Loucy (cell line): ENCODE measurements at regions not wholly inside any gene's neighbourhood (a gene's known extent, or its start where the extent isn't known, plus 50 kb on each side); places are given as distances from the start of the nearest gene placed in this dataset.

Experiments
- H2AFZ ChIP-seq: fragments of 200-600 bp; sonication (generic); 2 replicates; pipeline ENCODE4 v1.6.0; 2016; ENCODE audit warnings: antibody characterized with exemption, mild to moderate bottlenecking, low read length, moderate library complexity
- H3F3A ChIP-seq: fragments of 200-600 bp; 2 replicates; pipeline ENCODE4 v1.6.0; 2016; ENCODE audit warnings: antibody characterized with exemption, low read depth, mild to moderate bottlenecking
- H3K27me3 ChIP-seq: fragments of 200-600 bp; sonication (generic); 2 replicates; pipeline ENCODE4 v1.6.1; 2014; ENCODE audit warnings: low read length, mild to moderate bottlenecking; ENCODE audit not compliant: insufficient read depth, poor library complexity, severe bottlenecking
- H3K36me3 ChIP-seq: fragments of 200-600 bp; sonication (generic); 2 replicates; pipeline ENCODE4 v1.6.1; 2016; ENCODE audit warnings: low read length; ENCODE audit not compliant: insufficient read depth
- H3K4me1 ChIP-seq: fragments of 200-600 bp; sonication (generic); 2 replicates; pipeline ENCODE4 v1.5.1; 2014; ENCODE audit warnings: low read length, mild to moderate bottlenecking; ENCODE audit not compliant: insufficient read depth, poor library complexity, severe bottlenecking
- H3K4me2 ChIP-seq: fragments of 200-600 bp; sonication (generic); 2 replicates; pipeline ENCODE4 v1.6.0; 2014; ENCODE audit warnings: antibody characterized with exemption, low read length, low read depth, mild to moderate bottlenecking; ENCODE audit not compliant: poor library complexity, severe bottlenecking
- H3K4me3 ChIP-seq: fragments of 200-600 bp; sonication (generic); 2 replicates; pipeline ENCODE4 v1.5.1; 2014; ENCODE audit warnings: low read length, mild to moderate bottlenecking, mixed read lengths; ENCODE audit not compliant: poor library complexity, severe bottlenecking
- H3K79me2 ChIP-seq: fragments of 200-600 bp; sonication (generic); 2 replicates; pipeline ENCODE4 v1.6.1; 2014; ENCODE audit warnings: low read length; ENCODE audit not compliant: insufficient read depth
- H3K9ac ChIP-seq: fragments of 200-600 bp; sonication (generic); 2 replicates; pipeline ENCODE4 v1.6.0; 2014; ENCODE audit warnings: mild to moderate bottlenecking, low read depth, low read length, moderate library complexity; ENCODE audit not compliant: poor library complexity, severe bottlenecking
- H3K9me2 ChIP-seq: fragments of 200-600 bp; sonication (generic); replicated peaks from 2 replicates; pipeline ENCODE4 v1.6.1; 2016; ENCODE audit warnings: low read depth, low read length, mixed read lengths
- H3K9me3 ChIP-seq: fragments of 200-600 bp; sonication (generic); 2 replicates; pipeline ENCODE4 v1.6.1; 2014; ENCODE audit warnings: mild to moderate bottlenecking, antibody characterized with exemption, low read length, low read depth; ENCODE audit not compliant: insufficient read depth
- H4K20me1 ChIP-seq: fragments of 200-600 bp; sonication (generic); 2 replicates; pipeline ENCODE4 v1.6.0; 2014; ENCODE audit warnings: antibody characterized with exemption, low read length, mild to moderate bottlenecking; ENCODE audit not compliant: insufficient read depth, poor library complexity, severe bottlenecking
- CTCF ChIP-seq: fragments of 200-600 bp; sonication (generic); conservative IDR thresholded peaks from 2 replicates; pipeline ENCODE4 v1.5.1; 2014; ENCODE audit warnings: mild to moderate bottlenecking, antibody characterized with exemption, low read length
- EZH2phosphoT487 ChIP-seq: fragments of 200-600 bp; IDR thresholded peaks from 2 replicates; pipeline ENCODE4 v1.6.1; 2018; ENCODE audit warnings: antibody characterized with exemption, mild to moderate bottlenecking, moderate library complexity, borderline replicate concordance

GRCh38 chr6:143600821-143601220 is 76.9 kb upstream of the PHACTR2 start:
- no peaks in the 10 kb centered on the region for H3K9me2 ChIP-seq
- H3K27me3 ChIP-seq, result no peaks in the 10 kb centered on the region
- H3K4me3 ChIP-seq, result no peak overlapping the region
- no peaks in the 10 kb centered on the region for H3K9me3 ChIP-seq
- no peaks in the 10 kb centered on the region for H3K79me2 ChIP-seq
- H3K4me1 ChIP-seq, result peaks cover 15% of the 10 kb centered on the region
- no peaks in the 10 kb centered on the region for H3F3A ChIP-seq
- H4K20me1 ChIP-seq, result no peaks in the 10 kb centered on the region
- TF ChIP-seq CTCF, result no peak
- no peak overlapping the region for H3K9ac ChIP-seq
- H3K36me3 ChIP-seq, result no peaks in the 10 kb centered on the region
- no peak overlapping the region for H3K4me2 ChIP-seq
- no peak overlapping the region for H2AFZ ChIP-seq

GRCh38 chr6:143598466-143599080 is 79.2 kb upstream of the PHACTR2 start:
- Histone ChIP-seq H3F3A (no peaks in the 10 kb centered on the region), H4K20me1 (no peaks in the 10 kb centered on the region), H3K9me2 (no peaks in the 10 kb centered on the region), H3K9ac (no peak overlapping the region), H3K4me3 (peak overlapping the region; percentile 1), H3K9me3 (no peaks in the 10 kb centered on the region), H3K79me2 (no peaks in the 10 kb centered on the region), H3K27me3 (no peaks in the 10 kb centered on the region), H2AFZ (0 out of 2 replicates have a peak overlapping the region, but pooled peaks have one; percentile 7), H3K36me3 (no peaks in the 10 kb centered on the region), H3K4me1 (peaks cover 15% of the 10 kb centered on the region), H3K4me2 (peak overlapping the region; percentile 55)
- TF ChIP-seq CTCF, result no peak

GRCh38 chr6:143596866-143597265 is 80.9 kb upstream of the PHACTR2 start:
- Histone ChIP-seq H4K20me1 (no peaks in the 10 kb centered on the region), H3K4me2 (no peak overlapping the region), H3K9me3 (no peaks in the 10 kb centered on the region), H3K9me2 (no peaks in the 10 kb centered on the region), H3F3A (no peaks in the 10 kb centered on the region), H3K79me2 (no peaks in the 10 kb centered on the region), H3K27me3 (no peaks in the 10 kb centered on the region), H3K4me3 (no peak overlapping the region), H3K36me3 (no peaks in the 10 kb centered on the region), H3K4me1 (peaks cover 15% of the 10 kb centered on the region), H3K9ac (no peak overlapping the region), H2AFZ (no peak overlapping the region)
- TF ChIP-seq EZH2phosphoT487 (no peak), CTCF (no peak)
